22Rv1 (cell line): ENCODE measurements at regions not wholly inside any gene's neighbourhood (a gene's known extent, or its start where the extent isn't known, plus 50 kb on each side); places are given as distances from the start of the nearest gene placed in this dataset.

ENCODE experiments used
- CTCF ChIP-seq: fragments of 450-650 bp; IDR thresholded peaks from 2 replicates; pipeline ENCODE4 v1.5.1; 2017; ENCODE audit warnings: mild to moderate bottlenecking
- ZFX ChIP-seq: fragments of 450-650 bp; IDR thresholded peaks from 2 replicates; pipeline ENCODE4 v1.6.1; 2017; ENCODE audit warnings: antibody characterized with exemption, borderline replicate concordance

- TF ChIP-seq CTCF (no peak), ZFX (no peak)
These were observed 168.2 kb downstream of the ZNF518B start for GRCh38 chr4:10288830-10289537.
